Activated CD8-positive, alpha-beta T cell treated with anti-CD3 and anti-CD28 coated beads, Interleukin-2, amount 10 ng/mL, durations not matched to agents 7 days and 5 days (primary cell): ENCODE measurements at regions not wholly inside any gene's neighbourhood (a gene's known extent, or its start where the extent isn't known, plus 50 kb on each side); places are given as distances from the start of the nearest gene placed in this dataset.

ENCODE experiments used
- ATAC-seq: fragments of 150-1000 bp; cut with Tn5 transposase; one replicate; pipeline ENCODE4 v1.10.0; 2021; ENCODE audit warnings: moderate library complexity
- CTCF ChIA-PET: fragments of 350-600 bp; sonication (Branson Sonifier 250); formaldehyde crosslinking; loops from one replicate; lab custom pipeline; 2021; ENCODE audit warnings: antibody characterized with exemption; lab: Charles Lee
- POLR2A ChIA-PET: fragments of 350-600 bp; sonication (Branson Sonifier 250); formaldehyde crosslinking; loops from one replicate; lab custom pipeline; 2021; ENCODE audit warnings: antibody characterized with exemption; lab: Charles Lee
- DNase-seq: peaks from one replicate; pipeline ENCODE4 v3.0.0-alpha.2; 2020
- H3K27ac Mint-ChIP-seq: one replicate; pipeline ENCODE4 v1.8.0; 2021; ENCODE audit warnings: mild to moderate bottlenecking, mixed read lengths
- H3K27me3 Mint-ChIP-seq: one replicate; pipeline ENCODE4 v1.8.0; 2021; ENCODE audit warnings: low read depth, mixed read lengths
- H3K36me3 Mint-ChIP-seq: one replicate; pipeline ENCODE4 v1.8.0; 2021; ENCODE audit warnings: low read depth, mixed read lengths
- H3K4me1 Mint-ChIP-seq: one replicate; pipeline ENCODE4 v1.8.0; 2021; ENCODE audit warnings: low read depth, mixed read lengths
- H3K4me3 Mint-ChIP-seq: one replicate; pipeline ENCODE4 v1.8.0; 2021; ENCODE audit warnings: mild to moderate bottlenecking, mixed read lengths
- H3K9me3 Mint-ChIP-seq: one replicate; pipeline ENCODE4 v1.8.0; 2022; ENCODE audit warnings: mixed read lengths; ENCODE audit not compliant: insufficient read depth

- H3K4me1 Mint-ChIP-seq, result peaks cover 6% of the 10 kb centered on the region
- CTCF ChIA-PET, result interaction anchor here (0.7 to 3.3 kb wide), 4 partner anchors 8 to 267 kb away, joined by 4 to 16 read pairs (median 4); no protein-coding TSS in a partner anchor
- POLR2A ChIA-PET, result no interaction called here
- H3K27me3 Mint-ChIP-seq, result peaks cover 7% of the 10 kb centered on the region
- no peaks in the 10 kb centered on the region for H3K9me3 Mint-ChIP-seq
- H3K4me3 Mint-ChIP-seq, result no peak overlapping the region
- no peak overlapping the region for H3K27ac Mint-ChIP-seq
- DNase-seq (no peak), ATAC-seq (no peak)
- H3K36me3 Mint-ChIP-seq, result no peaks in the 10 kb centered on the region
Measured at GRCh38 chr4:20416800-20417199, 165.1 kb downstream of the SLIT2 start.

GRCh38 chr4:20418861-20419451 lies 167.3 kb downstream of the SLIT2 start:
- peaks cover 7% of the 10 kb centered on the region for H3K27me3 Mint-ChIP-seq
- ChIA-PET POLR2A (no interaction called here), CTCF (interaction anchor here (1.0 kb wide), 1 partner anchor 267 kb away, joined by 10 read pairs; no protein-coding TSS in a partner anchor)
- peak overlapping the region; percentile 46 for H3K4me3 Mint-ChIP-seq
- H3K4me1 Mint-ChIP-seq, result peaks cover 6% of the 10 kb centered on the region
- peak overlapping the region; percentile 51 for H3K27ac Mint-ChIP-seq
- H3K9me3 Mint-ChIP-seq, result no peaks in the 10 kb centered on the region
- ATAC-seq, result peak; percentile 90
- H3K36me3 Mint-ChIP-seq, result no peaks in the 10 kb centered on the region
- DNase-seq, result peak; percentile 37

GRCh38 chr4:20420916-20421602 lies 169.4 kb downstream of the SLIT2 start:
- POLR2A ChIA-PET, result no interaction called here
- CTCF ChIA-PET, result interaction anchor here (0.9 to 2.7 kb wide), 3 partner anchors 10 to 264 kb away, joined by 3 to 15 read pairs (median 4); no protein-coding TSS in a partner anchor
- Mint-ChIP-seq H3K4me1 (peaks cover 6% of the 10 kb centered on the region), H3K36me3 (no peaks in the 10 kb centered on the region), H3K4me3 (no peak overlapping the region), H3K27me3 (peaks cover 4% of the 10 kb centered on the region), H3K9me3 (no peaks in the 10 kb centered on the region), H3K27ac (no peak overlapping the region)
- ATAC-seq (no peak), DNase-seq (no peak)

- no peak overlapping the region for H3K27ac Mint-ChIP-seq
- H3K9me3 Mint-ChIP-seq, result no peaks in the 10 kb centered on the region
- H3K27me3 Mint-ChIP-seq, result peaks cover 6% of the 10 kb centered on the region
- no peak for DNase-seq
- ChIA-PET CTCF (interaction anchor here (0.9 to 2.7 kb wide), 3 partner anchors 10 to 263 kb away, joined by 3 to 15 read pairs (median 4); no protein-coding TSS in a partner anchor), POLR2A (no interaction called here)
- ATAC-seq, result no peak
- peaks cover 6% of the 10 kb centered on the region for H3K4me1 Mint-ChIP-seq
- no peak overlapping the region for H3K4me3 Mint-ChIP-seq
- H3K36me3 Mint-ChIP-seq, result no peaks in the 10 kb centered on the region
Measured at GRCh38 chr4:20421603-20421985, 169.9 kb downstream of the SLIT2 start.

GRCh38 chr4:20422398-20422797 lies 170.7 kb downstream of the SLIT2 start:
- H3K27me3 Mint-ChIP-seq, result peaks cover 6% of the 10 kb centered on the region
- ChIA-PET CTCF (interaction anchor here (2.7 kb wide), 1 partner anchor 263 kb away, joined by 15 read pairs; no protein-coding TSS in a partner anchor), POLR2A (no interaction called here)
- peak; percentile 49 for DNase-seq
- H3K4me3 Mint-ChIP-seq, result no peak overlapping the region
- no peak overlapping the region for H3K27ac Mint-ChIP-seq
- no peaks in the 10 kb centered on the region for H3K9me3 Mint-ChIP-seq
- peak; percentile 65 for ATAC-seq
- no peaks in the 10 kb centered on the region for H3K36me3 Mint-ChIP-seq
- peaks cover 6% of the 10 kb centered on the region for H3K4me1 Mint-ChIP-seq

GRCh38 chr4:20423420-20423819 lies 171.7 kb downstream of the SLIT2 start:
- no peaks in the 10 kb centered on the region for H3K9me3 Mint-ChIP-seq
- no peak for DNase-seq
- POLR2A ChIA-PET, result no interaction called here

GRCh38 chr4:20426028-20426427 lies 174.3 kb downstream of the SLIT2 start:
- CTCF ChIA-PET, result interaction anchor here (1.2 to 1.5 kb wide), 4 partner anchors 9 to 259 kb away, joined by 3 to 7 read pairs (median 4); no protein-coding TSS in a partner anchor
- Mint-ChIP-seq H3K36me3 (no peaks in the 10 kb centered on the region), H3K4me3 (no peak overlapping the region), H3K9me3 (no peaks in the 10 kb centered on the region), H3K4me1 (no peaks in the 10 kb centered on the region), H3K27ac (no peak overlapping the region), H3K27me3 (peaks cover 9% of the 10 kb centered on the region)
- DNase-seq, result no peak
- ATAC-seq, result no peak
- POLR2A ChIA-PET, result no interaction called here

More at GRCh38 chr4:20423420-20423819, 171.7 kb downstream of the SLIT2 start:
- Mint-ChIP-seq H3K27ac (no peak overlapping the region), H3K36me3 (no peaks in the 10 kb centered on the region), H3K4me1 (peaks cover 6% of the 10 kb centered on the region), H3K27me3 (peaks cover 9% of the 10 kb centered on the region), H3K4me3 (no peak overlapping the region)
- no peak for ATAC-seq
- CTCF ChIA-PET, result no interaction called here

GRCh38 chr4:20428436-20429160 lies 176.9 kb downstream of the SLIT2 start:
- no peak for DNase-seq
- ATAC-seq, result no peak
- Mint-ChIP-seq H3K4me1 (no peaks in the 10 kb centered on the region), H3K27ac (no peak overlapping the region), H3K9me3 (no peaks in the 10 kb centered on the region), H3K27me3 (peaks cover 11% of the 10 kb centered on the region), H3K4me3 (no peak overlapping the region), H3K36me3 (no peaks in the 10 kb centered on the region)
- POLR2A ChIA-PET, result no interaction called here
- CTCF ChIA-PET, result no interaction called here

GRCh38 chr4:20430259-20430941 lies 178.7 kb downstream of the SLIT2 start:
- H3K27me3 Mint-ChIP-seq, result peaks cover 11% of the 10 kb centered on the region
- ChIA-PET POLR2A (no interaction called here), CTCF (no interaction called here)
- H3K9me3 Mint-ChIP-seq, result no peaks in the 10 kb centered on the region
- ATAC-seq (no peak), DNase-seq (no peak)
- no peak overlapping the region for H3K27ac Mint-ChIP-seq
- no peaks in the 10 kb centered on the region for H3K4me1 Mint-ChIP-seq
- H3K4me3 Mint-ChIP-seq, result no peak overlapping the region
- H3K36me3 Mint-ChIP-seq, result no peaks in the 10 kb centered on the region

GRCh38 chr4:20431543-20431951 lies 179.8 kb downstream of the SLIT2 start:
- no peak for ATAC-seq
- no peaks in the 10 kb centered on the region for H3K9me3 Mint-ChIP-seq
- POLR2A ChIA-PET, result no interaction called here

GRCh38 chr4:20432088-20432487 lies 180.4 kb downstream of the SLIT2 start:
- no peak for DNase-seq
- POLR2A ChIA-PET, result no interaction called here
- H3K4me1 Mint-ChIP-seq, result no peaks in the 10 kb centered on the region
- no peaks in the 10 kb centered on the region for H3K9me3 Mint-ChIP-seq
- ATAC-seq, result no peak
- H3K27me3 Mint-ChIP-seq, result peaks cover 5% of the 10 kb centered on the region
- H3K36me3 Mint-ChIP-seq, result no peaks in the 10 kb centered on the region
- CTCF ChIA-PET, result no interaction called here
- H3K27ac Mint-ChIP-seq, result no peak overlapping the region
- H3K4me3 Mint-ChIP-seq, result no peak overlapping the region

More at GRCh38 chr4:20431543-20431951, 179.8 kb downstream of the SLIT2 start:
- H3K4me1 Mint-ChIP-seq, result no peaks in the 10 kb centered on the region
- no peak for DNase-seq
- H3K27me3 Mint-ChIP-seq, result peaks cover 5% of the 10 kb centered on the region
- CTCF ChIA-PET, result no interaction called here
- H3K4me3 Mint-ChIP-seq, result no peak overlapping the region
- no peak overlapping the region for H3K27ac Mint-ChIP-seq
- no peaks in the 10 kb centered on the region for H3K36me3 Mint-ChIP-seq
